ENCODE measurements at regions not wholly inside any gene's neighbourhood (a gene's known extent, or its start where the extent isn't known, plus 50 kb on each side); places are given as distances from the start of the nearest gene placed in this dataset.
A peak's percentile ranks its signal among the peaks of the same experiment; 100 is the strongest.

DNA sequence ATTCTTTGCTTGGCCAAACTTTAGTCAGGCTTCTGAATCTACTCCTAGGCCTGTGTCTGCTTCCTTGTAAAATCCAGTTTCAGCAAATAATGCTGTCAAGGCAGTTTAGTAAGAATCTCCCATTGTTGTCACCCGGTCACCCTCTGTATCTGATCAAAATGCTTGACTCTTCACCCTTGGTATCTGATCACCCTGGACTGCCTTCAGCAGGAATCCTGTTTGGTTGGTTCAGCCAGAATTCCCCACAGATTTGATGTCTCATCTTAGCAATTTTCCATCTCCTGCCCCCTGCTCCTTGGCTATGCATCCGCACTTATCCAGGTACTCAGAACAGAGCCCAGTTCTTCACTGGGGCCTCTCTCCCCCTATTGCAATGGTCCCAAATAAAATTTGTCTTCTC is 172.4 kb upstream of the UBL3 start:
- no peaks in the 10 kb centered on the region for H3K9me3 ChIP-seq (ENCODE audit: low read depth)
- TF ChIP-seq CTCF (IDR thresholded peaks at IDR 0.05; ENCODE audit: low read depth, low read length): no peak

GRCh38 chr13:30022256-30022655 is 171.8 kb upstream of the UBL3 start:
- H3K9me3 ChIP-seq (ENCODE audit: low read depth): no peaks in the 10 kb centered on the region
- no peaks in the 10 kb centered on the region for H3K4me1 ChIP-seq (ENCODE audit: low read depth)
- TF ChIP-seq CTCF (IDR thresholded peaks at IDR 0.05; ENCODE audit: low read depth, low read length): no peak

More for the DNA sequence above, 172.4 kb upstream of the UBL3 start:
- DNase-seq (ENCODE audit: low read depth in 1 of 2, low spot score in 1 of 2): no peak
- Histone ChIP-seq H3K4me3 (no peak overlapping the region), H3K4me1 (ENCODE audit: low read depth) (no peaks in the 10 kb centered on the region), H3K36me3 (no peaks in the 10 kb centered on the region), H3K27me3 (no peaks in the 10 kb centered on the region), H3K27ac (no peak overlapping the region)

GRCh38 chr13:30021611-30022010 is 171.2 kb upstream of the UBL3 start:
- no peak for TF ChIP-seq CTCF (IDR thresholded peaks at IDR 0.05; ENCODE audit: low read depth, low read length)

More at GRCh38 chr13:30022256-30022655, 171.8 kb upstream of the UBL3 start:
- DNase-seq (ENCODE audit: low read depth in 1 of 2, low spot score in 1 of 2): no peak
- no peaks in the 10 kb centered on the region for H3K27me3 ChIP-seq
- no peaks in the 10 kb centered on the region for H3K36me3 ChIP-seq
- H3K27ac ChIP-seq: no peak overlapping the region
- H3K4me3 ChIP-seq: no peak overlapping the region

GRCh38 chr13:30020726-30021312 is 170.4 kb upstream of the UBL3 start:
- H3K4me3 ChIP-seq: no peak overlapping the region
- peak in 1 of 2 donors; percentile 9 for DNase-seq (ENCODE audit: low read depth in 1 of 2, low spot score in 1 of 2)

More at GRCh38 chr13:30021611-30022010, 171.2 kb upstream of the UBL3 start:
- no peaks in the 10 kb centered on the region for H3K36me3 ChIP-seq
- H3K27me3 ChIP-seq: no peaks in the 10 kb centered on the region
- DNase-seq (ENCODE audit: low read depth in 1 of 2, low spot score in 1 of 2): no peak
- no peaks in the 10 kb centered on the region for H3K4me1 ChIP-seq (ENCODE audit: low read depth)
- no peak overlapping the region for H3K27ac ChIP-seq
- H3K4me3 ChIP-seq: no peak overlapping the region
- no peaks in the 10 kb centered on the region for H3K9me3 ChIP-seq (ENCODE audit: low read depth)

GRCh38 chr13:30019648-30020626 is 169.5 kb upstream of the UBL3 start:
- H3K27ac ChIP-seq: no peak overlapping the region
- H3K9me3 ChIP-seq (ENCODE audit: low read depth): no peaks in the 10 kb centered on the region
- TF ChIP-seq CTCF (IDR thresholded peaks at IDR 0.05; ENCODE audit: low read depth, low read length): no peak
- no peak overlapping the region for H3K4me3 ChIP-seq
- no peaks in the 10 kb centered on the region for H3K27me3 ChIP-seq
- H3K36me3 ChIP-seq: no peaks in the 10 kb centered on the region
- H3K4me1 ChIP-seq (ENCODE audit: low read depth): no peaks in the 10 kb centered on the region
- DNase-seq (ENCODE audit: low read depth in 1 of 2, low spot score in 1 of 2): no peak

More at GRCh38 chr13:30020726-30021312, 170.4 kb upstream of the UBL3 start:
- Histone ChIP-seq H3K36me3 (no peaks in the 10 kb centered on the region), H3K27me3 (no peaks in the 10 kb centered on the region), H3K9me3 (ENCODE audit: low read depth) (no peaks in the 10 kb centered on the region), H3K27ac (no peak overlapping the region), H3K4me1 (ENCODE audit: low read depth) (no peaks in the 10 kb centered on the region)
- no peak for TF ChIP-seq CTCF (IDR thresholded peaks at IDR 0.05; ENCODE audit: low read depth, low read length)

Measured in cardiac muscle cell (in vitro differentiated cells and primary cell).